WERI-Rb-1 (cell line): ENCODE measurements at regions not wholly inside any gene's neighbourhood (a gene's known extent, or its start where the extent isn't known, plus 50 kb on each side); places are given as distances from the start of the nearest gene placed in this dataset.

Source experiments
- DNase-seq: peaks from one replicate; pipeline ENCODE4 v3.0.0-alpha.2; 2020
- H3K27ac ChIP-seq: fragments of 250-450 bp; sonication (Bioruptor Pico); 2 replicates; pipeline ENCODE4 v1.5.1; 2020; ENCODE audit warnings: mild to moderate bottlenecking, moderate library complexity
- H3K27me3 ChIP-seq: fragments of 250-450 bp; sonication (Bioruptor Pico); 2 replicates; pipeline ENCODE4 v1.5.1; 2021; ENCODE audit warnings: mild to moderate bottlenecking, low read depth, moderate library complexity; ENCODE audit not compliant: insufficient read depth, severe bottlenecking
- H3K36me3 ChIP-seq: fragments of 250-450 bp; sonication (Bioruptor Pico); 2 replicates; pipeline ENCODE4 v1.5.1; 2020; ENCODE audit warnings: mild to moderate bottlenecking, moderate library complexity
- H3K4me3 ChIP-seq: 2 replicates; pipeline ENCODE4 v1.5.1; 2011; ENCODE audit warnings: low read depth, mild to moderate bottlenecking, control low read depth, low read length
- H3K9me3 ChIP-seq: fragments of 250-450 bp; sonication (Bioruptor Pico); 2 replicates; pipeline ENCODE4 v1.5.1; 2021; ENCODE audit warnings: mild to moderate bottlenecking, moderate library complexity; ENCODE audit not compliant: severe bottlenecking
- CTCF ChIP-seq: IDR thresholded peaks from 2 replicates; pipeline ENCODE4 v1.5.1; 2011; ENCODE audit warnings: low read depth, mild to moderate bottlenecking, control low read depth, inconsistent platforms, low read length

GRCh38 chr14:26744903-26745302, 147.1 kb upstream of the NOVA1 start:
- no peaks in the 10 kb centered on the region for H3K9me3 ChIP-seq
- no peaks in the 10 kb centered on the region for H3K36me3 ChIP-seq
- TF ChIP-seq CTCF, result no peak
- H3K27me3 ChIP-seq, result no peaks in the 10 kb centered on the region
- no peak for DNase-seq
- H3K27ac ChIP-seq, result no peak overlapping the region
- no peak overlapping the region for H3K4me3 ChIP-seq

- H3K9me3 ChIP-seq, result no peaks in the 10 kb centered on the region
- no peaks in the 10 kb centered on the region for H3K27me3 ChIP-seq
- H3K4me3 ChIP-seq, result no peak overlapping the region
- DNase-seq, result no peak
- H3K36me3 ChIP-seq, result no peaks in the 10 kb centered on the region
- no peak for TF ChIP-seq CTCF
- no peak overlapping the region for H3K27ac ChIP-seq
Measured at GRCh38 chr14:26761532-26761931, 163.7 kb upstream of the NOVA1 start.

- no peaks in the 10 kb centered on the region for H3K27me3 ChIP-seq
- no peak for DNase-seq
- H3K27ac ChIP-seq, result no peak overlapping the region
- no peaks in the 10 kb centered on the region for H3K36me3 ChIP-seq
- no peak overlapping the region for H3K4me3 ChIP-seq
- no peaks in the 10 kb centered on the region for H3K9me3 ChIP-seq
- no peak for TF ChIP-seq CTCF
Measured at GRCh38 chr14:26765301-26765700, 167.5 kb upstream of the NOVA1 start.

GRCh38 chr14:26765768-26766520, 168.1 kb upstream of the NOVA1 start:
- H3K9me3 ChIP-seq, result no peaks in the 10 kb centered on the region
- TF ChIP-seq CTCF, result no peak
- H3K27me3 ChIP-seq, result no peaks in the 10 kb centered on the region
- H3K4me3 ChIP-seq, result no peak overlapping the region
- DNase-seq, result no peak
- no peak overlapping the region for H3K27ac ChIP-seq
- no peaks in the 10 kb centered on the region for H3K36me3 ChIP-seq

- DNase-seq, result no peak
- Histone ChIP-seq H3K36me3 (no peaks in the 10 kb centered on the region), H3K27me3 (no peaks in the 10 kb centered on the region), H3K27ac (no peak overlapping the region), H3K4me3 (no peak overlapping the region), H3K9me3 (no peaks in the 10 kb centered on the region)
- no peak for TF ChIP-seq CTCF
Measured at GRCh38 chr14:26766726-26767125, 168.9 kb upstream of the NOVA1 start.
